ENCODE measurements at regions not wholly inside any gene's neighbourhood (a gene's known extent, or its start where the extent isn't known, plus 50 kb on each side); places are given as distances from the start of the nearest gene placed in this dataset.

GRCh38 chr11:69918938-69919650 lies 99.9 kb upstream of the FGF3 start:
- DNase-seq: peak; percentile 58

GRCh38 chr11:69919659-69920344 lies 100.6 kb upstream of the FGF3 start:
- no peak for DNase-seq

DNA sequence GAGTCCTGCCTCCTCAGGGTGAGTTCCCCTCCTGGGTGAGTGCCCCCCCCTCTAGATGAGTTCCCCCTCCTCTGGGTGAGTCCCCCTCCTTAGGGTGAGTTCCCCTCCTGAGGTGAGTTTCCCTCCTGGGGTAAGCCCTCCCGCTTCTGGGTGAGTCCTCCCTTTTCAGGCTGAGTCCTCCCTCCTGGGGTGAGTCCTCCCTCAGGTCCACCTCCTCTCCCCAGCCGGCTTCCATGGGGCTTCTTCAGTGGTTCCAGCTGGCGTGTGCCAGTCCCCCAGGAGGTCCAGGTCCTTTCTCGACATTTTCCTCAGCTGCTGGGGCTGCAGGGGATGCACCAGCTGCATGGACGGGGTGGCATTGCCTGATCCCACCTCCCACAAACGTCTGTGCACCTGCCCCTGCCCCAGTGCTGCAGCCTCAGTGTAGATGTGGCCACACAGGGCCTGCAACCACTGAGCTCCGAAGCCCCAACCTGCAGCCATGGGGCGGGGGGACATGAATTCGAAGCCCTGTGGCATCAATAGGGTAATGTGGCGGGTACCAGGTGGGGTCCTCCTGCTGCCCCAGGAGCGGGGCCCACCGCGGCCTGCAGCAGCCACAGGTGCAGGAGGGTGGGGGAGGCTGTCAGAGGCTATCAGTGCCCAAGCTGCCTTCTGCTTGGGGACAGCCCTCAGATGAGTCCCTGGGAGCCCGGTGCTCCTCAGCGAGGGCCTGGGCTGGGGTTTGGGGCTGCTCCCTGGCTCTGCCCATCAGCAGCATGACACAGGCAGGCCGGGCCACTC lies 101.3 kb upstream of the FGF3 start:
- DNase-seq: no peak

DNA sequence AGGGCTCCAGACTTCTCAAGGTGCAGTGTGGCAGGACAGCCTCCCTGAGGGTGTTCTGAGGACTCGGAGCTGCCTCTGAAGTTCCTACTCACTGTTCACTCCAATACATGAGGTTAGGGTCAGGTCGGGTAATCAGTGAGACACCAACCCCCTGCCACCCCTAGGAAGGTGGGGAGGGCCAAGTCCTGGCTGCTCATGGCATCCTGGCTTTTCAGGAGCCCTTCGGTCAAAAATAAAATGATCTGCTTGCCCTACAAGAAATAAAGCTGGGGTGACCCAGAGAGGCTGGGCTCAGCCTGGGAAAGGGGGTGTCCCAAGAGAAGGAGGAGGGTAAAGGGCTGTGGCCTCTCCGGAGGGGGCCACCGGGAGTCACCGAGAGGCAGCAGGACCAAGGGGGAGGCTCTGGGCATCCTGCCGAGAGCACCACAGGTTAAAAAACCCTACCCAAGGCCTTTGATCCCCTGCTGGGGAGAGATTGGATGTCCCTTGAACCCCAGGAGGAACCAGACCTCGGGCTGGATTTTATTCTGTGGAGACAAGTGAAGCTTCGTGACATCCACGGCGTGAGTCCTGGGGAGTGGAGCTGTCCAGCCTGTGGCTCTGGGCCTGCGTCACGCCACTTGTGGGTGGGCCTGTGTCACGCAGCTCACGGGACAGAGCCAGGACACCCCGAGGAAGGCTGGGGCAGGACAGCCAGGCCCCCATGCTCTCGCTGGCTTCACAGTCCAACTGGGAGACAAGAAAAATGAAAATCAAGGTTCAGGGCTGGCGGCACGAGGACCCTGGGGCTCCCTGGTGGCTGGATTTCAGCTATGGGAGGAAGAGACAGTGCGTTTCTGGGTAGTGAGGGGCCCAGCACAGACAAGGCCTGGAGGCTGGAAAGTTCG lies 102.2 kb upstream of the FGF3 start:
- DNase-seq: no peak

- no peak for DNase-seq
Measured at GRCh38 chr11:69922015-69922595, 102.9 kb upstream of the FGF3 start.

DNA sequence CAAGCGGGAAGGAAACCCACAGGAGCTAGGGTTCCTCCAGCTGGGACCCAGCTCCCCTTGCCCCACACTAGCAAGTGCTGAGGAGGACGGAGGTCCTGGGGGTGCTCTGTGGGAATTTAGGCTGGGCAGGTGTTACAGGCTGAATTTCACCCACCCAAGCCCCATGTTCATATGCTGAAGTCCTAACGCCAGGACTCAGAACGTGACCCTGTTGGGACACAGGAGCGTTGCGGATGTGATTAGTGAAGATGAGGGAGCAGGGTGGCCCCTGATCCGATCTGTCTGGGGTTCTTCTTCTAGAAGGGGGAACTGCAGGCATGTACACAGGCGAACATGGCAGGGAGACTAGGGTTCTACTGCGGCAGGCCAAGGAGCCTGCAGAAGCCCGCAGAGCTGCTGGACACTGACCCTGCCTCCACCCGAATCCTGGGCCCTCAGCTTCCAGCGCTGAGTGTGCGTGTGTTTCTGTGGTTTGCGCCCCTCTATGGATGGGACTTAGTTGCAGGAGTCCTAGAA lies 103.4 kb upstream of the FGF3 start:
- DNase-seq: no peak

DNA sequence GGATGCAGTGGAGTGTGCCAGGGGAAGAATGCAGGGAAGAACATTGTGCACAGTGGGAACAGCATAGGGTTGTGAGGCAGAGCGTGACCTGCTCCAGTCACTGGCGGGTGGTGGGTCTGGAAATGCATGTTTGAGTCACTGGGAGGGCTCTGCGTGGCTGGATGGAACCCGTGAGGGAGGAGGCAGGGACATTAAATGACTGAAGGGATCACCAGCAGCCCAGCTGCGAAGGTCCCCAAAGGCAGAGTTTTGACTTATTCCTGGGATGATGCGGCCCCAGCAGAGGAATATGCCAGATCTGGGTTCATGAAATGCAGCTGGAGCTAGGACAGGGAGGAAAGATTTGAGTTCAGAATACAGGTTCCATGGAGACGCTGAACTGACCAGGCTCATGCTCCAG lies 104.0 kb upstream of the FGF3 start:
- DNase-seq: no peak

GRCh38 chr11:69923641-69924307 lies 104.6 kb upstream of the FGF3 start:
- DNase-seq: no peak

DNA sequence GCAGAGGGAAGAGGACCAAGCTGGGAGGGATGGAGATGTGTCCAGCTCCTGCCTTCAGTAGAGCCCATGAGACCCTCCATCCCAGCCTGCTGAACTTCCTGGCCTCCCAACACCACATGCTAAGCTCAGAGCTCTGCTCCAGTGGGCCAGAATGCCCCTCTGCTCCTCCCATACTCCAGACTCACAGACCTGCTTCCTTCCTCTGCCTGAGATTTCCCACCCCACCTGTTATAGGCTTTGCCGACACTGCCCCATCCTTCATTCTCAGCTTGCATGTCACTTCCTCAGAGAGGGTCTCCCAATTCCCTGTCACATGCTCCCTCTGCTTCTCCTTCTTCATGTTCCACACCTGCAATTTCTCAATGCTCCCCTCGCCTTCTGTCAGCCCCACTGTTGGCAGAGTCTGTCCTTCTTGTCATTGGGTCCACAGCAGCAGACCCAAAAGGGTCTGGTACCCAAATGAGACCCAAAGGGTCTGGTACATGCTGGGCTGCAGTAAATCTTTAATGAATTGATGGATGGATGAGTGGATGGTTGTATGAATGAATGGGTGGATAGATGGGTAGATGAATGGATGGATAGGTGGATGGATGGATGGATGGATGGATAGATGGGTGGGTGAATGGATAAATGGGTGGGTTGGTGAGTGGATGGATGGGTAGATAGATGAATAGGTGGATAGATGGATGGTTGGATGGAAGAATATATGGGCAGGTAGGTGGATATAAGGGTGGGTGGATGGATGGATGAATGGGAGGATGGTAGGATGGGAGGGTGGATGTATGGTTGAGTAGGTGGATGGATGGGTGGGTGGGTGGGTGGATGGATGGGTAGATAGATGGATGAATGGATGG lies 105.3 kb upstream of the FGF3 start:
- DNase-seq: no peak

DNA sequence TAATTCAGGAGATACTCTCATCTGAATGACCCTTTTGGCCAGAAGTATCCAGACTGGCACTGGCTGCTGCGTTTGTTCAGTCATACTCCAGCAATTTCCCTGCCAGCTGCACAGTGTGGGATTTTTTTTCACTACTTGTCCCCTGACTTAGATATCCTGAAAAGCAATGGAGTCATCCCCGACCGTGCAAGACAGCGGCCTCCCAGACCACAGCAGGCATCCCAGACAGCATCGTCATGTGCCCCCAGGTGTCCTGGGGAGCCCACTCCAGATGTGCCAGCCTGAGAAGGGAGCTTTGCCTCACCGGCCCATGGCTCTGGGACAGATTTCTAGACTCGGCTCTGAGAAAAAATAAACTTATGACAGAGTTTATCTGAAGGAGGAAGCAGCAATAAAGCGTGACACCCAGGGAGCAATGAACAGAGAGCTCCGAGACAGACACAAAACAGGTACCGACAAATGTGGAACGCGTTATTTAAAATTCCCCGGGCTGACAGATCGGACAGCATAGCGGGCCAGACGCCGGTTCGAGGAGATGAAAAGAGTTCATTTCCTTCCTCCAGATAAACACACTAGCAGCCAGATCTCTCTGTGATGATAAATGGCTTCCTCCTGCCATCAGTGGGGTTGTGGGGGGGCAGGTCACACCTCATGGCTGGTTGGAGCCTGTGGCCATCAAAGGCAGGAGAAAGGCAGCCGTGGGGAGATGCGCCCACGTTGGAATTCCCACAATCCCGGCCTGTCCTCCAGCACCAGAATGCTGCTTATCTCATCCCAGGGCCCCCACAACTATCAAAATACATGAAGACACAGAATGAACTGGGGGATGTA lies 106.4 kb upstream of the FGF3 start:
- DNase-seq: no peak

DNA sequence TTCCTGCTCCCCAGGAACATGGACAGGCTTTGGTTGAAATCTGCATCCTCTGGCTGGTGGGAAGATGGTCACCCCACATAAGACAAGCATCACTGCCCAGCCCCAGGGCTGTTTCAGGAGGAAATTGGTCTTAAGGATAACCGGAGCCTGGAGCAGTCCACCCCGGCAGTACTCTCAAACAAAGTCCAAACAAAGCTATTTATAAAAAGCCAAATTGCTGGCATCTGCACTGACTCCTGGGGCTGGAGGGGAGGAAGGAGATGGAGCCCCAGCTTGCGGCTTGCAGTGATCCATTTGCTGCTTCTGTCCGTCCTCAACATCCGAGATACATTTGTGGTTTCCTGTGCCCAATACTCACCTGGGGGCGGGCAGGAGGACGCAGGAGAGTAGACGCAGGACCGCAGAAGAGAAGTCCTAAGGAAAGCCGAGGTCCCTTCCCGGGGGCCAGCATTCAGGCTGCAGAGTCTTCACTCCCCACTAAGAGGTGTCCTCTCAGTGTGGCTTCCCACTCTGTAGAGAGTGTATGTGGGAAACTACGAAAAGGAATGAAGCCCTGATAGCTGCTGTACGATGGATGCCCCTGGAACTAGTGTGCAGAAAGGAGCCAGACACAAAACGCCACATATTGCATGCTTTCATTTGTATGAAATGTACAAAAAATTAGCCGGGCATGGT lies 107.3 kb upstream of the FGF3 start:
- DNase-seq: no peak

GRCh38 chr11:69928121-69928520 lies 108.9 kb upstream of the FGF3 start:
- no peak for DNase-seq

DNA sequence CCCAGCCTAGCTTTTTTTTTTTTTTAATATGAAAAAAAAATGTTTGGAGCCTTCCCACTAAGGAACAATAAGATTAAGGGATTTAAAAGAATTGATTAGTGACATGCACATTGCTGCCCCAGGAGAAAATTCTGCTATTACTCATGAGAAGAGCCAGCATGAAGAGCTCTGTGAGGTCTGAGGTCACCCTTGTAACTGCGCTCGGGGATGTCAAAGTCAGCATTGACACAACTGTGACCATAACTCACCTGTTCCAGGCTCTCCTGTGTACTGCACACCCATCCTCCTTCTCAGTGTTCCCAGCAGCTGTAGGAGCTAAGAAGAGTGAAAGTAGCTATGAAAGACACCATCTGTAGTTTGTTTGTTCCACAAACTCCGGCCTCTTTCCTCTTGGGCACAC lies 109.8 kb upstream of the FGF3 start:
- DNase-seq: no peak

DNA sequence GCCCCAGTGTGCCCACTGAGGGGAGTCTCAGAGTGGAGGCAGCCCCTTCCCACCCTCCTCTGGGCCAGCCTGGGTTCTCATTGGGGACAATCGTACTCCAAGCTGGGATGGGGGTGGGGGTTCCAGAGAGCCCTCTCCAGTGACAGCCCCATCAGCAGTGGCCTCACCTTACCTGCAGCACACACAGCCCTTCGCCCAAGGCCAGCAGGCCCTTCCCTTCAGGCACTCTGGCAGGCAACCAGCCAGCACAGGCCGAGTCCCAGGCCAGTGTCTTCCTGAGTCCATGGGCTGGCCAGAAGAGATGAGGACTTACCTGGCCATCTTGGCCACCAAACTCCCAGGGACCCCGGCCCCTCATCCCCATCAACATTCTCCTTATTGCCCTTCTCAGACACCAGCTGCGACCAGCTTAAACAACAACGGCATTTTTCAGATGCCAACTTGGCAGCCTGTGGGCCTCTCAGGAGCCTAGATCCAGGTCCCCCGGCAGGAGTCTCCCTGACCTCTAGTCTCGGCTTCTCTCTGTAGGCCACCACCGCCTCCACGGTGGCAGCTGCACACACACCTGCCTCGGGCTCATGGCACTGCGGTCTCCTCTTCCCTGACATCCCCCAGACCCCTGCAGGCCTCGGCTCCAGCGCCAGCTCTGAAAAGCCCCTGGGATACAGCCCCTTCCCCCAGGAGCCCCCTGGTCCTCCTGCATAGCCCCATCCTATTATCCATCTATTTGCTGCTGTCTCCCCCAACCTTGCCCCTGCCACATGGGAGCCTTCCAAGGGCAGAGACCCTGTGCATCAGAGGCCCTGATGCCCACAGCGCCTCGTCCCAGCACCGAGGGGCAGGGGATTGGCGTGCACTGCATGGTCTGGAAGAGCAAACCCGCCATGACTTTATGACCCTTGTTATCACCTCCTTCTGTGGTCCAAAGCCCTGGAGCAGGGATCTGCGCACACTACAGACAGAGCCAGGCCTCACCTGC lies 111.2 kb upstream of the FGF3 start:
- no peak for DNase-seq

GRCh38 chr11:69931060-69931910 lies 112.1 kb upstream of the FGF3 start:
- no peak for DNase-seq

DNA sequence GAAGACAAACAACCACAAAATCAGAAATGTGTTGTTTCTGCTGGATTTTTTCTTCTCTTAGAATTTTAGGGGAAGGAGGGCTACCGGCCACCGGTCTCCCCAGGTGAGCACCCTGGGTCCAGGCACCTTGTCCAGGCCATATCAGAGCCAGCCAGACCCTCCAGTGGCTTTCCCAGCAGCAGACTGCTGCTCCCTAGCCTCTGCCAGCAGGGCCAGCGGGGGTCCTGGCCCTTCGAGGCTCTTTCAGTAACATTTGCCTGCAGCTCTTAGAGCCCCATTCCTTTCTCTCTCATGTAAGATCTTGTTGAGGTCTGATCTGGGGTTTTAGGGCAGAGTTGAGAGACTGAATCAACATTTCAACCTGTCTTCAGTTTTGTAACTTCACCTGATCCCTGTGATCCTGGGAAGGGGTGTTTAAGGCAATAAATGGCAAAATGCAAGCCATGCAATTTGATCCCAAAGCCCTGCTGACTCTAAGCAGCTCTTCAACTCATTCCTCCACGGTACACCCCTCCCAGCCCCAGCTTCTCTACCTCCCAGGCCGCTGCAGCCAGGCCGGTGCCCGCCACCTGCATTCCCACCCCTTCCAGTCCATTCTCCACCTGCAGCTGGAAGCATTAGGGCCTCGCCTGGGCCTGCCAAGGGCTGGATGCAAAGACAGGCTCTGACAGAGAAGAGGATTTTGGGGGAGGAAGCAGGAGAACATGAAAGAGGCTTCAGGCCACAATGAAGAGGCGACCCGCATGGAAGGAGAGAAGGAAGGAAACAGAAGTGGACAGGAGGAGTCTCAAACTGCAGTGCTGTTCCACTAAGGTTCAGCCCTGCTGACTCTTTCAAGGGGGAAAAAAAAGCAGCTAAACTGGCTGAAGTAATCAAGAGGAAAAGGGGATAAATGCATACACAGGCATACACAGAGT lies 113.0 kb upstream of the FGF3 start:
- no peak for DNase-seq
